ENCODE measurements at regions not wholly inside any gene's neighbourhood (a gene's known extent, or its start where the extent isn't known, plus 50 kb on each side); places are given as distances from the start of the nearest gene placed in this dataset.
A peak's percentile ranks its signal among the peaks of the same experiment; 100 is the strongest.
"Not testable (repeated sequence)": the region's sequence is repeated elsewhere in the genome, so short reads cannot be mapped to it uniquely, and the experiment has no call there.

- Mint-ChIP-seq H3K27ac (no peak overlapping the region), H3K9me3 (no peaks in the 10 kb centered on the region), H3K36me3 (no peaks in the 10 kb centered on the region), H3K27me3 (no peaks in the 10 kb centered on the region), H3K4me1 (ENCODE audit: low read depth in 2 of 2) (no peaks in the 10 kb centered on the region), H3K4me3 (no peak overlapping the region)
- DNase-seq (ENCODE audit: low spot score), result no peak
- ATAC-seq, result no peak
These were observed 86.3 kb downstream of the GYPE start for GRCh38 chr4:143819029-143819428.

GRCh38 chr4:143817866-143818265 lies 87.5 kb downstream of the GYPE start:
- not testable (repeated sequence) for H3K36me3 Mint-ChIP-seq; H3K4me1 Mint-ChIP-seq (ENCODE audit: low read depth in 2 of 2); ATAC-seq; H3K27ac Mint-ChIP-seq; H3K4me3 Mint-ChIP-seq; H3K27me3 Mint-ChIP-seq; DNase-seq (ENCODE audit: low spot score); H3K9me3 Mint-ChIP-seq

- not testable (repeated sequence) for H3K4me1 Mint-ChIP-seq (ENCODE audit: low read depth in 2 of 2); ATAC-seq; H3K27me3 Mint-ChIP-seq; H3K4me3 Mint-ChIP-seq; H3K9me3 Mint-ChIP-seq; DNase-seq (ENCODE audit: low spot score); H3K36me3 Mint-ChIP-seq; H3K27ac Mint-ChIP-seq
These were observed 90.0 kb downstream of the GYPE start for GRCh38 chr4:143815375-143815774.

GRCh38 chr4:143813431-143814154 lies 91.8 kb downstream of the GYPE start:
- not testable (repeated sequence) for H3K4me3 Mint-ChIP-seq, ATAC-seq, H3K27ac Mint-ChIP-seq

GRCh38 chr4:143791693-143792092 lies 91.2 kb upstream of the FREM3 start:
- ATAC-seq; H3K4me3 Mint-ChIP-seq; H3K27ac Mint-ChIP-seq; H3K27me3 Mint-ChIP-seq; H3K4me1 Mint-ChIP-seq (ENCODE audit: low read depth in 2 of 2); H3K36me3 Mint-ChIP-seq; H3K9me3 Mint-ChIP-seq; DNase-seq (ENCODE audit: low spot score): not testable (repeated sequence)

More at GRCh38 chr4:143813431-143814154, 91.8 kb downstream of the GYPE start:
- H3K27me3 Mint-ChIP-seq; H3K4me1 Mint-ChIP-seq (ENCODE audit: low read depth in 2 of 2); H3K36me3 Mint-ChIP-seq; DNase-seq (ENCODE audit: low spot score); H3K9me3 Mint-ChIP-seq: not testable (repeated sequence)

- not testable (repeated sequence) for H3K36me3 Mint-ChIP-seq; H3K4me3 Mint-ChIP-seq; H3K27me3 Mint-ChIP-seq; H3K9me3 Mint-ChIP-seq; DNase-seq (ENCODE audit: low spot score); ATAC-seq; H3K27ac Mint-ChIP-seq; H3K4me1 Mint-ChIP-seq (ENCODE audit: low read depth in 2 of 2)
These were observed 90.0 kb upstream of the FREM3 start for GRCh38 chr4:143790425-143790824.

GRCh38 chr4:143789618-143790017 lies 89.1 kb upstream of the FREM3 start:
- ATAC-seq; DNase-seq (ENCODE audit: low spot score); H3K27me3 Mint-ChIP-seq; H3K36me3 Mint-ChIP-seq; H3K4me3 Mint-ChIP-seq; H3K4me1 Mint-ChIP-seq (ENCODE audit: low read depth in 2 of 2); H3K27ac Mint-ChIP-seq; H3K9me3 Mint-ChIP-seq: not testable (repeated sequence)

- no peak overlapping the region for H3K4me3 Mint-ChIP-seq
- H3K36me3 Mint-ChIP-seq, result no peaks in the 10 kb centered on the region
- DNase-seq (ENCODE audit: low spot score) (no peak), ATAC-seq (no peak)
- no peaks in the 10 kb centered on the region for H3K4me1 Mint-ChIP-seq (ENCODE audit: low read depth in 2 of 2)
- no peak overlapping the region for H3K27ac Mint-ChIP-seq
- H3K9me3 Mint-ChIP-seq, result peaks cover 6% of the 10 kb centered on the region
- no peaks in the 10 kb centered on the region for H3K27me3 Mint-ChIP-seq
These were observed 84.1 kb upstream of the FREM3 start for GRCh38 chr4:143784567-143784966.

- ATAC-seq, result no peak
- no peak overlapping the region for H3K27ac Mint-ChIP-seq
These were observed 82.0 kb upstream of the FREM3 start for GRCh38 chr4:143782521-143782920.

GRCh38 chr4:143773998-143774895 lies 73.8 kb upstream of the FREM3 start:
- no peaks in the 10 kb centered on the region for H3K36me3 Mint-ChIP-seq
- no peaks in the 10 kb centered on the region for H3K9me3 Mint-ChIP-seq
- no peaks in the 10 kb centered on the region for H3K4me1 Mint-ChIP-seq (ENCODE audit: low read depth in 2 of 2)
- H3K27me3 Mint-ChIP-seq, result peaks cover 0 to 3% of the 10 kb centered on the region in 2 donors
- ATAC-seq, result peak; percentile 73 to 79
- H3K27ac Mint-ChIP-seq, result no peak overlapping the region
- no peak overlapping the region for H3K4me3 Mint-ChIP-seq
- peak; percentile 63 for DNase-seq (ENCODE audit: low spot score)

More at GRCh38 chr4:143782521-143782920, 82.0 kb upstream of the FREM3 start:
- no peak for DNase-seq (ENCODE audit: low spot score)
- no peaks in the 10 kb centered on the region for H3K4me1 Mint-ChIP-seq (ENCODE audit: low read depth in 2 of 2)
- H3K9me3 Mint-ChIP-seq, result peaks cover 6% of the 10 kb centered on the region
- no peaks in the 10 kb centered on the region for H3K36me3 Mint-ChIP-seq
- no peaks in the 10 kb centered on the region for H3K27me3 Mint-ChIP-seq
- no peak overlapping the region for H3K4me3 Mint-ChIP-seq

GRCh38 chr4:143771269-143771668 lies 70.8 kb upstream of the FREM3 start:
- H3K27ac Mint-ChIP-seq, result no peak overlapping the region
- no peak for ATAC-seq
- no peak overlapping the region for H3K4me3 Mint-ChIP-seq
- H3K36me3 Mint-ChIP-seq, result no peaks in the 10 kb centered on the region
- no peaks in the 10 kb centered on the region for H3K4me1 Mint-ChIP-seq (ENCODE audit: low read depth in 2 of 2)
- no peak for DNase-seq (ENCODE audit: low spot score)
- H3K9me3 Mint-ChIP-seq, result no peaks in the 10 kb centered on the region
- H3K27me3 Mint-ChIP-seq, result peaks cover 0 to 3% of the 10 kb centered on the region in 2 donors

GRCh38 chr4:143768007-143768591 lies 67.6 kb upstream of the FREM3 start:
- Mint-ChIP-seq H3K9me3 (no peaks in the 10 kb centered on the region), H3K36me3 (no peaks in the 10 kb centered on the region), H3K4me1 (ENCODE audit: low read depth in 2 of 2) (no peaks in the 10 kb centered on the region), H3K27ac (no peak overlapping the region), H3K27me3 (no peaks in the 10 kb centered on the region), H3K4me3 (no peak overlapping the region)
- DNase-seq (ENCODE audit: low spot score), result no peak
- no peak for ATAC-seq

GRCh38 chr4:143763587-143763986 lies 63.1 kb upstream of the FREM3 start:
- Mint-ChIP-seq H3K9me3 (no peaks in the 10 kb centered on the region), H3K27me3 (no peaks in the 10 kb centered on the region), H3K4me1 (ENCODE audit: low read depth in 2 of 2) (no peaks in the 10 kb centered on the region), H3K27ac (no peak overlapping the region), H3K4me3 (no peak overlapping the region), H3K36me3 (no peaks in the 10 kb centered on the region)
- ATAC-seq (no peak), DNase-seq (ENCODE audit: low spot score) (no peak)

GRCh38 chr4:143762511-143762910 lies 62.0 kb upstream of the FREM3 start:
- no peak for ATAC-seq
- Mint-ChIP-seq H3K9me3 (no peaks in the 10 kb centered on the region), H3K4me1 (ENCODE audit: low read depth in 2 of 2) (no peaks in the 10 kb centered on the region), H3K27me3 (no peaks in the 10 kb centered on the region), H3K4me3 (no peak overlapping the region), H3K27ac (no peak overlapping the region), H3K36me3 (no peaks in the 10 kb centered on the region)
- DNase-seq (ENCODE audit: low spot score), result no peak
